GM12865 (cell line): ENCODE measurements at regions not wholly inside any gene's neighbourhood (a gene's known extent, or its start where the extent isn't known, plus 50 kb on each side); places are given as distances from the start of the nearest gene placed in this dataset.
A peak's percentile ranks its signal among the peaks of the same experiment; 100 is the strongest.
"Not testable (repeated sequence)": the region's sequence is repeated elsewhere in the genome, so short reads cannot be mapped to it uniquely, and the experiment has no call there.

ENCODE experiments used
- DNase-seq: peaks from one replicate; pipeline ENCODE4 v3.0.0; 2010; ENCODE audit warnings: low read depth
- H3K4me3 ChIP-seq: 2 replicates; pipeline ENCODE4 v1.5.1; 2011; ENCODE audit warnings: mild to moderate bottlenecking, low read depth, low read length, control low read depth
- TF ChIP-seq, protein P1 (sequence below): IDR thresholded peaks from 2 replicates; pipeline ENCODE4 v1.5.1; 2011; ENCODE audit warnings: low read length, control low read depth, low read depth, inconsistent platforms; ENCODE audit not compliant: insufficient read depth; ENCODE audit errors: missing control alignments

DNA sequence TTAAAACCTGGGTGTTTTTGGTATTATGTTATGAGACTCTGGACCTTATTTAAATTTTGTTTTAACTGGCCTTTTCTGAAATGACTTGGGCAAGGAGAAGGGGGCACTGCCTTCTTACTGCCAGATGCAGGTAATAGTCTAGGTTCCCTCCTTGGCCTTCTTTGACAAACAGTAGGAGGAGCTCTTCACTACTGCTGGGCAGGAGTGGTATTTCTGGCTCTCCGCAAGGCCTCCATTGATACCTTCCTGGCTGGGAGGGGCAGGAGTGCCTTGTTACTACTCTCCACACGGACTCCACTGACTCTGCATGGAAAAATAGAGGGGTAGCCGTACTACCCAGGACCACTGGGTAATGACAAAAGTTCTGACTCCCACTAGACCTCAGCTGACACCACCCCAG, 189.4 kb upstream of the NBPF12 start:
- TF ChIP-seq, protein P1, sequence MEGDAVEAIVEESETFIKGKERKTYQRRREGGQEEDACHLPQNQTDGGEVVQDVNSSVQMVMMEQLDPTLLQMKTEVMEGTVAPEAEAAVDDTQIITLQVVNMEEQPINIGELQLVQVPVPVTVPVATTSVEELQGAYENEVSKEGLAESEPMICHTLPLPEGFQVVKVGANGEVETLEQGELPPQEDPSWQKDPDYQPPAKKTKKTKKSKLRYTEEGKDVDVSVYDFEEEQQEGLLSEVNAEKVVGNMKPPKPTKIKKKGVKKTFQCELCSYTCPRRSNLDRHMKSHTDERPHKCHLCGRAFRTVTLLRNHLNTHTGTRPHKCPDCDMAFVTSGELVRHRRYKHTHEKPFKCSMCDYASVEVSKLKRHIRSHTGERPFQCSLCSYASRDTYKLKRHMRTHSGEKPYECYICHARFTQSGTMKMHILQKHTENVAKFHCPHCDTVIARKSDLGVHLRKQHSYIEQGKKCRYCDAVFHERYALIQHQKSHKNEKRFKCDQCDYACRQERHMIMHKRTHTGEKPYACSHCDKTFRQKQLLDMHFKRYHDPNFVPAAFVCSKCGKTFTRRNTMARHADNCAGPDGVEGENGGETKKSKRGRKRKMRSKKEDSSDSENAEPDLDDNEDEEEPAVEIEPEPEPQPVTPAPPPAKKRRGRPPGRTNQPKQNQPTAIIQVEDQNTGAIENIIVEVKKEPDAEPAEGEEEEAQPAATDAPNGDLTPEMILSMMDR = peak; percentile 2
- H3K4me3 ChIP-seq, DNase-seq: not testable (repeated sequence)

DNA sequence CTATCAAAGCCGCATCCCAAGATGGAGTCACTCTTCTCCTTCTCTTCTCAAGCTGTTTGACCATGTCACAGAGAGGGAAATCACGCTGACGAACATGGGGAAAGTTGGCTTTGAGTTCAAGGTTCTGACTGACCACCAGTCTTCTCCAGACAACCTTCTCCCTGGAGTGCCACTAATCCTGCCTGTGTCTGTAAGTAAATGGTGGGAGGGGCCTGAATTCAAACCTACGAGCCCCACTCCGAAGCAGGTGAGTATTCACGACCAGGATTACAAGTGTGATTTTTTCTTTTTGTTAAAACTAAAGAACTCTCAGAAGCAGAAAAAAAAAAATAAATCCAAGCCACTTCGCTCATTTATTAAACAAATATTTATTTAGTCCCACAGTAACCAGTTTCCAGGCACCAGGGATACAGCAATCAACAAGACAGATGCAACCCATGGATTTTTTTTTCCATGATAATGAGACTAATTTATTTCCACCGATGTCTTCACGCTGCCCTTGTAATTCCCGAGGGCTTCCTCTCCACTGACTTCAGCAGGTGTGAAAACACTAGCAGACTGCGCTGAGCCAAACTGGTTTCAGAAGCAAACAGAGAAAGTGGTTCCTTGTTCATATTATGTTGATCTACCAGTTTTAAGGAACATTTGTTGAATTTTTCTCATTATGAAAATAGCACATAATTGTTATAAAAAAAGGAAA, 206.0 kb upstream of the NBPF12 start:
- not testable (repeated sequence) for H3K4me3 ChIP-seq, DNase-seq

DNA sequence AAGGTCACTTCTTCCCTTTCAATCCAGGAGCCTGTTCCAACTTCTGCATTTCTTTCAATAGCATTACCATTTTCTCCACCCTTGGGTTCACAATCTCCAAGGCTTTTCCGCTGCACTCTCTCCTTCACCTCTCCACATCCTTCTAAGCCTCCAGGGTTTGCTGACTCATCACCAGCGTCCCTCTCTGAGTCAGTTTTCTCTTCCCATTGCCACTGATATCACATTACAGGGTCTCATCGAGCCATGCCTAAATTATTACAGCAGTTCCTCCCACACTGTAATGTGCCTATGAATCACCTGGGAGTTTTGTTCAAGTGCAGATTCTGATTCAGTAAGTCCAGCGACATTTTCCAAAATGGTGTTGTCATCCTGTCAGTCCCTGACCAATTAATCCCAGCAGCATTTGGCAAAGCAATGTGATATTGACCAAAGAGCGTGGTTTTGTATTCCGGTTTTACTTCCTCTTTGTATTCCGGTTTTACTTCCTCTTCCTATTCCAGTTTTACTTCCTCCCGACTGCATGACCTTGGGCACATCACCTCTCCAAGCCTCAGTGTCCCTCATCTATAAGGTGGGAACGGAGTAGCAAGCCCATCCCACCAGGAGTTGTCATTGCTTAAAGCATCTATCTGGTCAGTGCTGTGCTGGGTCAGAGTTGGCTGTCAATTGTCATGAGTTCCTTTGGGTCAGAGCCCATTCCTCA, 208.3 kb upstream of the NBPF12 start:
- H3K4me3 ChIP-seq, DNase-seq: not testable (repeated sequence)

DNA sequence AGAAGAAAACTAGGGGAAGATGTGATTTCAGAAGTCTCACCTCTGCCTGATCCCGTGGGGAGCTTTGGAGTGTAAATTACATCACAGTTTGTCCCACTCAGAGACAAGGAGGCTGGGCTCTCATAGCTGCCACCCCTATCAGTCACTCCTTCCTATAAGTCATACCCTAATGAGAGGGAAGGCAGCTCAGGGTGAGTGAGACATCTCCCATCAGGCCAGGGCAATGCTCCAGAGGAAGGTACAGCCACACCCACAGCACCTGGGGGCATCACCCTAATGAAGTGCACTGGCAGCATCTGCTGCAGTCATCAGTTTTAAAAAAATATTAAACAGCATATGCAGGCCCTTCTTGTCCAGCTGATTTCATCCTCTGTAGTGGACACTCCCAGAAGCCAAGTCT, 223.1 kb upstream of the NBPF12 start:
- not testable (repeated sequence) for H3K4me3 ChIP-seq, DNase-seq

DNA sequence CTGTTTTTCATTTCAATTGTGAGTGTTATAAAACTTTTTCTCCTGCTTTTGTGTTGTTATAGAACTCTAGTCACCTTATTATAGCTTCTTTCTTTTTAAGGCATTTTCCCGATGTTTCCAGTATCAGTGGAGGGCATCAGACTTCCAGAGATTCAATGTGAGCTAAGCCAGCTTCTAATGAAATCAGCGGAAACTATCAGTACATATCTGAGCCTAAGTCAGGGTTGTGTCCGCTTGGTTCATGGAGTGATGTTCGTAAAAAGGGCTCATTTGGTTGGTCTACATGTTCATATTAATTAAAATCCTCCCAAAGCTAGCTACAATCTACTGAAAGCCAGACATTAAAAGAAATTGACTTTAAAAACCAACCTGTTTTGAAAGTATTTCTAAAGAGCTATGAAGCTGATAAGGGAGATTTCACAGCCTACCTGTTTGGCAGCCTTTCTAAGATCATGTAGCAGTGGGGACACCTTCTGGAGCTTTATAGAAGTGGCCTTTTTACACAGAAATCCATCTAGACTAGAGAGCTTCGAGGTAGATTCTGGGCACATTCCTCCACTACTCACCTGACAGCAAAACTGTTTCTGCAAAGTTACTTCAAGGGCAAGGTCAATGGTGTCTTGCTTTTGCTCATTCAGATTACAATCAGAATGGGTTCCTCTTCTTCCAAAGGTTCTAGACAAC, 227.1 kb upstream of the NBPF12 start:
- not testable (repeated sequence) for H3K4me3 ChIP-seq
- DNase-seq = peak; percentile 13

DNA sequence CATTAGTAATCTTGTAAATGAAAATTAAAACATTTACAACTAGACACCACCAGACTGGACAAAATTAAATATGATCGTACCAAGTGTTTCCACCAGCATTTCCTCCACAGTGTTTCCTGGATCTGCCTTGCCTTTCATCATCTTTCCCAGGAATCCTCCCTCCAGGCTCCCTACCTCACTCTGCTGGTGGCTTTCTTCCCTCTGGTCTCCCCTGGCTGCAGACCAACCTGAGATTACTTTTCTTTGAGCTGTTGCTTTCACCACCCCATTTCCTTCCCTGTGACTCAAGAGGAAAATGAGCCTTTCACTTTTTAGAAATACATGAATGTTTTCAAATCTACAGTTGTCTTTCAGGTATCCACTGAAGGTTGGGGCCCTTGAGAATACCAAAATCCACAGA, 228.8 kb upstream of the NBPF12 start:
- DNase-seq, H3K4me3 ChIP-seq: not testable (repeated sequence)

DNA sequence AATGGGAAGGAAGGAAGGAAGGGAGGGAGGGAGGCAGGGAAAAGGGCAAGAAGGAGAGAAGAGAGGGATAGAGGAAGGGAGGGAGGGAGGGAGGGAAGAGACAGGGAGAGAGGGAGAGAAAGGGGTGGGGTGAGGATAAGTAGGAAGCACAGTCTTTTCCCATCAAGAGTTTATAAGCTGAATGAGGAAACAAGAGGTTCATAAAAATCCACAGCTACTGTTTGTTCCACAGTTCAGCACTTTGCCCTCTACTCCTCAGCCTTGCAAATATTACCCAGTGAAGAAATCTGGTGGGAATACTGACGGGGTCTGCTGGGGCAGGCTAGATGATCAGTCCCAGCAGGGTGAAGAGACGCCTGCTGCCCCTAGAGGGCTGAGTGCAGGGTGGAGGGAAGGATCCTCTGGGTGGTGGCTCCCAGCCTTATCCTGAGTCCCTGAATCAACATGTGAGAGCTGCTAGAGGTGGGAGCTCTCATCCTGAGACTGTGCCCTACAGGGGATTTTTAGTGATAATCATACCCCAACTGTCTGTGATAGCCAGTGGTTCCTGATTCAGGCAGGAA, 233.9 kb upstream of the NBPF12 start:
- H3K4me3 ChIP-seq, DNase-seq: not testable (repeated sequence)

DNA sequence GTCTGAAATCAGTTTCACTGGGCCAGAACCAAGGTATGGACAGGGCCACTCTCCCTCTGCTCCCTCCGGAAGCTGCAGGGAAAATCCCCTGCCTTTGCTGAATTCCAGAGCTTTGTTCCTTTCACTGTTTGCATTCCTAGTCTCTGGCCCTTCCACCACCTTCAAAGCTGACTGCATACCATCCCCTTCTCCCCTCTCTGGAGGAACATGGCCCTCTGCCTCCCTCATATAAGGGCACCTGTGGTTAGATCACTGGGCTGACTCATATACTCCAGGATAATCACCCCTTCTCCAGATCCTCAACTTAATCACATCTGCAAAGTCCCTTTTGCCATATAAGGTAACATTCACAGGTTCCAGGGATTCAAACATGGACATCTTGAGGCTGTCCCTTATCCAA, 236.8 kb upstream of the NBPF12 start:
- H3K4me3 ChIP-seq, DNase-seq: not testable (repeated sequence)

DNA sequence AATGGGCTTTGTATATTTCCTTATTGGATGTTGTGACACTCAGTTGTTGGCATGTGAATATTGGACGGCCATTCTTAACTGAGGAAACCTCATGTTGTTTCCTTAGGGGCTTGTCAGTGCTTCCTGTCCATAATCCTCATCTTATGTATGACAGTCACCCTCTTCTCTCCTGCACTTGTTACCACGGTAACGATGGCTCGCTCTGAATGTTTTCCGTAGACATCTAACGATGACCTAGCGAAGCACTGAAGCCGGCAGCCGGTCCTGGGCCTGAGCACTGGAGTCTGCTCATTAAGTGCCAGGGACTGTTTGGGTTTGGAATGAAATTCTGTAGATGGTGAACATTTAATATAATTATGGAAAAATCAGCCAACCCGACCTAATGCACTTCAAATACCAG, 242.7 kb upstream of the NBPF12 start:
- H3K4me3 ChIP-seq, DNase-seq: not testable (repeated sequence)

DNA sequence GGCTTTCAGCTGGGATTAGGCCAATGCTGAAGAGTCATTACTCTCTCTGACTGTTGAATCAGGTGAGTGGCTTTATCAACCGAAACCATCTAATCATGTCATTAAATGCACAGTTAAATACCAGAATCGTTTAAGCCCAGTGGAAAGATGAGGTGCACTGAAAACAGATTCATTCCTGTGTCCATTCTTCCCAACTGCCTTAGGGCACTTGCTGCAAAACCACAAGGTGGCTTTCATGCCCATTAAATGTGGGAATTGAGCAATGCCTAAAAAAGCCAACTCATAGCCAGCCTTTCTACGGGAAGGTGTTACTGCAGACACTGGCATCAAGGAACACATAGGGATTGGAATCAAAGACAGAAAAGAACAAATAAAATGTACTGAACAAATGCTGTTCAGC, 246.3 kb upstream of the NBPF12 start:
- H3K4me3 ChIP-seq, DNase-seq: not testable (repeated sequence)

DNA sequence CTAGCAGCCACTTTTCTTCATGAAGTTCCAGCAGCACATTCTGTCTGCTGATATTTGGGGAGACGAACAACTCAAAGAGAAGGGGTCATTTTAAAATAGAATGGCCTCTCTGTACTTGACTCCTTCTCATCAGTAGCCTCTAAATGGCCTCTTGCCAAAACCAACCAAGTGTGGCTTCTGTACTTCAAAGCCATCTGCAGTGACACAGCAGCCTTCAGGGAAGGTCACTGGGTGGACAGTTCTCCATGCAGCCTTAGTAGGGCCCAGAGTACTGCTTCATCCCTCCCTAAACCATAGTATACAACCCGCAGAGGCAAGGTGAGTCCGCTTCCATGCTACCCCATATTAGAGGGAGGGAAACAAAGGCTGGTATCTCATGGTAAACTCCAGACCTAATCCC, 249.2 kb upstream of the NBPF12 start:
- H3K4me3 ChIP-seq, DNase-seq: not testable (repeated sequence)

DNA sequence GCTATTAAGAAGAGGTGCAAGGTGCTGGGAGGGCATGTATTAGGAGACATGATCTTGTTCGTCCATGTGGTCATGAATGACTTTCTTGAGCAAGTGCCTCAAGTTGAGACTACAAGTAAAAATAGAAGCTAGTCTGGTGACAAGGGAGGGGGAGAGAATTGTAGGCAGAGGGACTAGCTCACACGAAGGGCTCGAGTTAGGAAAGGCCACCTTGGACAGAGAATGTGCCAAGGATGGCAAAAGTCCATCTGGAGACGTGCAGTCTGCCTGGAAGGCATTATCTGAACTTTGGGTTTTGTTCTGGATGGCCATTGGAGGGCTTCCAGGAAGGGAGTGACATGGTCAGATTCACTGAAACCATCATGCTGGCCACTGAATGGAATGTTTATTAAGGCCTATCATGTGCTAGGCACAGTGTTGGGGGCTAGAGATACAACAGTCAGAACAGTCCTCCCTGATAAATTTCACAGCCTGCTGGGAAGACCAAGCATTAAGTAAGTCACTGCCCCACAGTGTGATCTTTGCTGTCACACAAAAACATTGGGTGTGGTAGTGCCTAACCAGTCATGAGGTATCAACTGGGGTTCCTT, 251.3 kb upstream of the NBPF12 start:
- not testable (repeated sequence) for H3K4me3 ChIP-seq

DNA sequence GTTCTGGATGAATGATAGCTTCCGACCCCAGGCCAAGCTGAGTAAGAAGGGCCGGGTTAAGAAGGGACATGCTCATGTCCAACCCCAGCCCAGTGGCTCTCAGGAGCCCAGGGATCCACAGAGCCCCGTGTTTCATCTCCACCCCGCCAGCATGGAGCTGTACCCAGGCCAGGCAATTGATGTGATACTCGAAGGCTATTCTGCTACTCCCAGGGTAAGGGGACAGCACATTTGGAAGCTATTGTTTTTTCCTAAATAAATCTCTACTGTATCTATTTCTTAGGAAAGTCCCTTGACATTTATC, 255.0 kb upstream of the NBPF12 start:
- DNase-seq, H3K4me3 ChIP-seq: not testable (repeated sequence)

More for the DNA sequence above, 251.3 kb upstream of the NBPF12 start:
- not testable (repeated sequence) for DNase-seq

DNA sequence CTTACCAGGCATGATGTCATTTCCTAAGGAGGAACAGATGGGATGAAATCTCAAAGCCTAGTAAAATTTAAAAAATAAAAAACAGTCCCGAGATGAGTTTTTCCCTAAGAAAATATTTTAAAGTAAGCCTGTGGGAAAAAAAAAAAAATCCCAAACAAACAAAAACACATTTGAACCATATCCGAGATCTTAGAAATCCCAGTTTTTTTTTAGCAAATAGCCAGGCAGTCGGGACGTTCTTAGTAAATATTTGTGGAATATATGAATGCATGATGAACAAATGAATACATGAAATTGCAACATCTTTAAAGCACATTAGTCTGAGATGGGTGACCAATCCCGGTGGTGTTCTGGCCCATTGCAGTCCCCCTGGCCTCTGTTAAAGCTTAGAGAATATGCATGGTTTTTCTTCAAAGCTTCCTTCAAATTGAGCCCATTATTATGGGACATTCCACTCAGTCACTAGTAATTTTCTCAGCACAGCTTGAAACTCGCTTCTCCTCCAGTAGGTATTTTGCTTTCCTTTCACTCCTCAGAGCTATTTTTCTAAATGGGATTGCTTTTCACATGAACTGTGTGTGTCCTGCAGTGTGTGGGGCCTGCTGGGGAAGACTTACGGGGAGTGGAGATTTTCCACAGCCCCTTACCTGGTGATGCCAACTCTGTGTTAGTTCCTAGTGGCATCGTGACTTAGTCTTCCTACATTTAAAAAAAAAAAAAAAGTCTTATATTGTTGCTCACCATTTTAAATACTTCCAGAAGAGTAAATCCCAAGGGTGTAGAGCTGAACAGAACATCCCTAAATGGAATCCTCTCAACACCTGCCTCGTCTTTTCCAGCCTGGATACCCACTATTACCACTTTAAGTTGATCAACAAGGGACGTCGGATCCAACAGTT, 255.6 kb upstream of the NBPF12 start:
- not testable (repeated sequence) for H3K4me3 ChIP-seq, DNase-seq

DNA sequence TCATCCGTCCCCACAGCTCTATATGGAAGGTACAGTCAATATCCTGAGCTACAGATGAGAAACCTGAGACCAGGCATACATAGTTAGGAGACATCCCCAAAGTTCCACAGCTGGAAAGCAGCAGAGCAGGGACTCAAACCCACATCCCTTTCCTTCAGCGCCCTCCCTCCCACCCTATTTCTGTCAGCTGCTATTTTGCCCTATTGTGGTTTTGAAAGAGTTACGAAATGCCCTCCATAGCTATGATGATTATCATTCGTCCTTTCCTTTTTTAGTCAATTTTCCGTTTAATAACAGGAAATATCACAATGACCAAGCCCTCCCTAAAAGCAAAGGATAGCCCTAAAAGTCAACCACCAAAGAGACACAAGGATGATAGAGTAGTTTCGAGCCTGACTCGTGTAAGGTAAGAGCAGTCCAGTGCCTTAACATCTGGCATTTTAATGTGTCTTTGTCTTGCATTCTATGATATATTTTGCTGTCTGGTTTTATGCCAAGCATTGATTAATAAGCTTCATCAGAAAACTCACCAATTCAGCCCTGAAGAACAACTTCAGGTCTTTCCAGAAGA, 264.3 kb upstream of the NBPF12 start:
- H3K4me3 ChIP-seq, DNase-seq: not testable (repeated sequence)

DNA sequence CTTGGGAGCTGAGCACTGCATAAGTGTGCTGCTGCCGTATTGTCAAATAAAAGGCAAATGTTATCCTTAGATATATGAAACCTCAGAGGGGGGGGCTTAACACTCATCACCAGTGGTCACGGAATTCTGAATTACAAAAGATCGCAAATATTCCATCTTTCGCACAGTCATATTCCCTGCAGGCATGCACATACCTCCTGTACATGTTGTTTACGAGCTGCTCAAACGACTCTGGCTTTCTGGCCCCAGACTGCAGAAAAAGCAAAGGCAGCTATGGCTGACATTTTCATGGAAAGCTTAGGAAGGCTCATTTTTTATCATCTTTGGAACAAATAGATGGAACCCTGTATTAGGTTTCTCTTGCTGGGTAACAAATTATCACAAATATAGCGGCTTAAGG, 265.5 kb upstream of the NBPF12 start:
- not testable (repeated sequence) for H3K4me3 ChIP-seq, DNase-seq

DNA sequence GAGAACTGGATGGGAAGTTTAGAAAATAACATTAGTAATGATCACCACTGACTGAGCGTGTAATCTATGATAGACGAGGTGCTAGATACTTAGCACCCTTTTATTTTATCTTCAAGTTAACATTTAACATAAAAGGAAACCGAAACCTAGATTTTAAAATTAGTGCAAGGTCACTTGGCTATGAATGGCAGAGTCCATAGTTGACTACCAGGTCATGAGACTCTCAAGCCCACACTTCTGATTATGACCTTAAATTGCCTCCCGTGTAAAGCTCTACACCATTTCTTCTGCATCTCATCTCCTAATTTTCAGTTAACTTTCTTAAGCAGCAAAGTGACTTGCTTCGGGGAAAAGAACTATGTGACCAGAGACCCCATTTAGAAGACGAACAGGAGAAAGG, 266.5 kb upstream of the NBPF12 start:
- not testable (repeated sequence) for H3K4me3 ChIP-seq, DNase-seq
